ENCODE measurements at regions not wholly inside any gene's neighbourhood (a gene's known extent, or its start where the extent isn't known, plus 50 kb on each side); places are given as distances from the start of the nearest gene placed in this dataset.
"Not testable (repeated sequence)": the region's sequence is repeated elsewhere in the genome, so short reads cannot be mapped to it uniquely, and the experiment has no call there.

GRCh38 chr2:117351396-117351795 is 463.1 kb upstream of the DDX18 start:
- Mint-ChIP-seq H3K9me3 (peaks cover 7% of the 10 kb centered on the region), H3K36me3 (ENCODE audit: low read depth) (no peaks in the 10 kb centered on the region), H3K27ac (no peak overlapping the region), H3K4me1 (ENCODE audit: low read depth) (no peaks in the 10 kb centered on the region), H3K27me3 (no peaks in the 10 kb centered on the region), H3K4me3 (no peak overlapping the region)
- TF ChIP-seq CTCF (IDR thresholded peaks at IDR 0.05): no peak
- POLR2A ChIA-PET: no interaction called here
- no peak for ATAC-seq
- DNase-seq: no peak
- CTCF ChIA-PET: no interaction called here
- intact Hi-C loops (cut with micrococcal nuclease): no loop called here

- intact Hi-C loops (cut with micrococcal nuclease): no loop called here
- POLR2A ChIA-PET: no interaction called here
- Mint-ChIP-seq H3K4me1 (ENCODE audit: low read depth) (no peaks in the 10 kb centered on the region), H3K36me3 (ENCODE audit: low read depth) (no peaks in the 10 kb centered on the region), H3K9me3 (peaks cover 7% of the 10 kb centered on the region), H3K27me3 (no peaks in the 10 kb centered on the region), H3K27ac (no peak overlapping the region), H3K4me3 (no peak overlapping the region)
- DNase-seq: no peak
- no peak for ATAC-seq
- CTCF ChIA-PET: no interaction called here
- TF ChIP-seq CTCF (IDR thresholded peaks at IDR 0.05): no peak
These were observed 455.1 kb upstream of the DDX18 start for GRCh38 chr2:117359266-117359914.

- no peak for TF ChIP-seq CTCF (IDR thresholded peaks at IDR 0.05)
- no peak for DNase-seq
- Mint-ChIP-seq H3K4me1 (ENCODE audit: low read depth) (no peaks in the 10 kb centered on the region), H3K27me3 (no peaks in the 10 kb centered on the region), H3K4me3 (no peak overlapping the region), H3K27ac (no peak overlapping the region), H3K36me3 (ENCODE audit: low read depth) (no peaks in the 10 kb centered on the region), H3K9me3 (peaks cover 7% of the 10 kb centered on the region)
- intact Hi-C loops (cut with micrococcal nuclease): no loop called here
- CTCF ChIA-PET: no interaction called here
- ATAC-seq: no peak
- POLR2A ChIA-PET: no interaction called here
These were observed 453.9 kb upstream of the DDX18 start for GRCh38 chr2:117360586-117360985.

DNA sequence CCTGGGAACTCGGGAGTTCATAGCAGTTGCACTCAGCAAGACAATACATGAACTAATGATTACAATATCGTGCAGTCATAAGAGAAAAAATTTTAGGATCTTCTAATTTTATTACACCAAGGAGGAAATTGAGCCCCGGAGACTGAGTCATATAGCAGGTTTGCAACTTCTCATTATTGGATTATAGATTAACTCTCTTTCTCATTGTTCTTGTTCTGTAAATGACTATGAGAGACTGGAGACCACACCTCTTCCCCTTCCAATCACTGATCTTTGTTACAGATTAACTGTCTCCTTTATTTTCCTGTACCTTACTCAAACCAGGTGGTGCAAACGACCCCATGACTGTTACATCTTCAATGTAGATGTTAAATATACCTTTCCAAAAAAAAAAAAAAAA is 435.8 kb upstream of the DDX18 start:
- H3K9me3 Mint-ChIP-seq: peaks cover 2% of the 10 kb centered on the region
- ATAC-seq (no peak), DNase-seq (no peak)
- no peak overlapping the region for H3K4me3 Mint-ChIP-seq
- CTCF ChIA-PET: no interaction called here
- no peaks in the 10 kb centered on the region for H3K36me3 Mint-ChIP-seq (ENCODE audit: low read depth)
- POLR2A ChIA-PET: no interaction called here
- H3K27ac Mint-ChIP-seq: no peak overlapping the region
- TF ChIP-seq CTCF (IDR thresholded peaks at IDR 0.05): no peak
- no peaks in the 10 kb centered on the region for H3K4me1 Mint-ChIP-seq (ENCODE audit: low read depth)
- no peaks in the 10 kb centered on the region for H3K27me3 Mint-ChIP-seq
- intact Hi-C loops (cut with micrococcal nuclease): no loop called here

DNA sequence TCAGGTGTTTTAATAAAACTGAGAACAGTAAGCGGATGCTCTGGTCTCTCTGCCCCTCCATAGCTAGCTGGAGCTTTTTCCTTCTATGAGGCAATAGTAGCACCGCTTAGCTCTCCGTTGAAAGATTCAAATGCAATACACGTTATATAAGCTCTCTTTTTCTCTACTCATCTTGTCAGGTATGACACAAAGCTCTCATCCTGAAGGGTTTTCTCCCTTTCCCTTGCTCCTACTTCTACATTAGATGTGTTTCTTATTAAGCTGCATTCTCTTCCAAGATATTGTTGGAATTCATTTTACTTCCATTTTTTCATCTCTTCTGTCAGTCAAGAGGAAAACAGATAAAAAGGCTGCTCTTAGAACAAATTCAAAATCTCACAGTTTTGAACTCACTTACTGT is 434.6 kb upstream of the DDX18 start:
- Mint-ChIP-seq H3K4me3 (no peak overlapping the region), H3K9me3 (peaks cover 2% of the 10 kb centered on the region), H3K27ac (no peak overlapping the region), H3K36me3 (ENCODE audit: low read depth) (no peaks in the 10 kb centered on the region), H3K27me3 (no peaks in the 10 kb centered on the region), H3K4me1 (ENCODE audit: low read depth) (no peaks in the 10 kb centered on the region)
- ATAC-seq: no peak
- intact Hi-C loops (cut with micrococcal nuclease): no loop called here
- CTCF ChIA-PET: interaction anchor here (1.0 kb wide), 1 partner anchor 10 kb away, joined by 4 read pairs; no protein-coding TSS in a partner anchor
- no peak for DNase-seq
- POLR2A ChIA-PET: interaction anchor here (0.8 kb wide), 1 partner anchor 26 kb away, joined by 3 read pairs; no protein-coding TSS in a partner anchor
- no peak for TF ChIP-seq CTCF (IDR thresholded peaks at IDR 0.05)

GRCh38 chr2:117383997-117384396 is 430.5 kb upstream of the DDX18 start:
- ATAC-seq; intact Hi-C loops (cut with micrococcal nuclease); DNase-seq; H3K27ac Mint-ChIP-seq; H3K4me3 Mint-ChIP-seq; POLR2A ChIA-PET; H3K4me1 Mint-ChIP-seq (ENCODE audit: low read depth); CTCF ChIA-PET; H3K27me3 Mint-ChIP-seq; H3K9me3 Mint-ChIP-seq; H3K36me3 Mint-ChIP-seq (ENCODE audit: low read depth): not testable (repeated sequence)
